ENCODE measurements at regions not wholly inside any gene's neighbourhood (a gene's known extent, or its start where the extent isn't known, plus 50 kb on each side); places are given as distances from the start of the nearest gene placed in this dataset.

- Histone ChIP-seq H3K27ac (ENCODE audit: low read depth, low read length) (no peak overlapping the region), H3K9me3 (ENCODE audit: insufficient read depth, low read depth, low read length) (no peaks in the 10 kb centered on the region), H3K9ac (ENCODE audit: low read depth, low read length) (no peak overlapping the region), H3K4me3 (ENCODE audit: low read length) (no peak overlapping the region), H3K36me3 (ENCODE audit: insufficient read depth, low read length) (no peaks in the 10 kb centered on the region), H3K27me3 (ENCODE audit: insufficient read depth, low read length) (no peaks in the 10 kb centered on the region), H3K4me1 (ENCODE audit: insufficient read depth, low read length) (peaks cover 4% of the 10 kb centered on the region; the same call in 1 of the 2 replicates)
- no CpG with 5 or more reads among the region's 2 CpGs for WGBS
These were observed 231.4 kb downstream of the BMP2 start for GRCh38 chr20:6998909-6999308.

- H3K9ac ChIP-seq (ENCODE audit: low read depth, low read length) = no peak overlapping the region
- H3K27me3 ChIP-seq (ENCODE audit: insufficient read depth, low read length) = no peaks in the 10 kb centered on the region
- no peaks in the 10 kb centered on the region for H3K36me3 ChIP-seq (ENCODE audit: insufficient read depth, low read length)
- H3K4me1 ChIP-seq (ENCODE audit: insufficient read depth, low read length) = peaks cover 4% of the 10 kb centered on the region; the same call in 1 of the 2 replicates
- H3K4me3 ChIP-seq (ENCODE audit: low read length) = no peak overlapping the region
- H3K27ac ChIP-seq (ENCODE audit: low read depth, low read length) = no peak overlapping the region
- WGBS = 90% methylated on average over 6 of the region's 6 CpGs
- H3K9me3 ChIP-seq (ENCODE audit: insufficient read depth, low read depth, low read length) = no peaks in the 10 kb centered on the region
These were observed 231.9 kb downstream of the BMP2 start for GRCh38 chr20:6999381-6999780.

GRCh38 chr20:7003598-7003997, 236.1 kb downstream of the BMP2 start:
- Histone ChIP-seq H3K27me3 (ENCODE audit: insufficient read depth, low read length) (no peaks in the 10 kb centered on the region), H3K9me3 (ENCODE audit: insufficient read depth, low read depth, low read length) (peaks cover 15% of the 10 kb centered on the region; the same call in 1 of the 2 replicates), H3K36me3 (ENCODE audit: insufficient read depth, low read length) (no peaks in the 10 kb centered on the region), H3K4me1 (ENCODE audit: insufficient read depth, low read length) (peaks cover 4% of the 10 kb centered on the region; the same call in 1 of the 2 replicates), H3K27ac (ENCODE audit: low read depth, low read length) (no peak overlapping the region), H3K9ac (ENCODE audit: low read depth, low read length) (no peak overlapping the region), H3K4me3 (ENCODE audit: low read length) (no peak overlapping the region)
- WGBS = 98% methylated on average over 1 of the region's 1 CpG

- 87% methylated on average over 3 of the region's 3 CpGs for WGBS
- Histone ChIP-seq H3K9ac (ENCODE audit: low read depth, low read length) (no peak overlapping the region), H3K27me3 (ENCODE audit: insufficient read depth, low read length) (no peaks in the 10 kb centered on the region), H3K4me1 (ENCODE audit: insufficient read depth, low read length) (peaks cover 3% of the 10 kb centered on the region; the same call in 1 of the 2 replicates), H3K36me3 (ENCODE audit: insufficient read depth, low read length) (no peaks in the 10 kb centered on the region), H3K27ac (ENCODE audit: low read depth, low read length) (no peak overlapping the region), H3K4me3 (ENCODE audit: low read length) (no peak overlapping the region), H3K9me3 (ENCODE audit: insufficient read depth, low read depth, low read length) (peaks cover 18% of the 10 kb centered on the region; the same call in 1 of the 2 replicates)
These were observed 237.3 kb downstream of the BMP2 start for GRCh38 chr20:7004801-7005200.

- no peaks in the 10 kb centered on the region for H3K4me1 ChIP-seq (ENCODE audit: insufficient read depth, low read length)
- no peak overlapping the region for H3K9ac ChIP-seq (ENCODE audit: low read depth, low read length)
- H3K27ac ChIP-seq (ENCODE audit: low read depth, low read length) = no peak overlapping the region
- H3K27me3 ChIP-seq (ENCODE audit: insufficient read depth, low read length) = no peaks in the 10 kb centered on the region
- WGBS = 98% methylated on average over 4 of the region's 5 CpGs
- H3K4me3 ChIP-seq (ENCODE audit: low read length) = no peak overlapping the region
- H3K9me3 ChIP-seq (ENCODE audit: insufficient read depth, low read depth, low read length) = peaks cover 18% of the 10 kb centered on the region; the same call in 1 of the 2 replicates
- H3K36me3 ChIP-seq (ENCODE audit: insufficient read depth, low read length) = no peaks in the 10 kb centered on the region
These were observed 243.0 kb downstream of the BMP2 start for GRCh38 chr20:7010527-7010926.

- Histone ChIP-seq H3K27me3 (ENCODE audit: insufficient read depth, low read length) (no peaks in the 10 kb centered on the region), H3K36me3 (ENCODE audit: insufficient read depth, low read length) (no peaks in the 10 kb centered on the region), H3K27ac (ENCODE audit: low read depth, low read length) (no peak overlapping the region), H3K9ac (ENCODE audit: low read depth, low read length) (no peak overlapping the region), H3K4me3 (ENCODE audit: low read length) (no peak overlapping the region), H3K9me3 (ENCODE audit: insufficient read depth, low read depth, low read length) (no peaks in the 10 kb centered on the region), H3K4me1 (ENCODE audit: insufficient read depth, low read length) (no peaks in the 10 kb centered on the region)
- 78% methylated on average over 1 of the region's 1 CpG for WGBS
These were observed 247.8 kb downstream of the BMP2 start for GRCh38 chr20:7015257-7015656.

GRCh38 chr20:7022597-7022996, 255.1 kb downstream of the BMP2 start:
- no peak overlapping the region for H3K4me3 ChIP-seq (ENCODE audit: low read length)
- no peaks in the 10 kb centered on the region for H3K4me1 ChIP-seq (ENCODE audit: insufficient read depth, low read length)
- no peak overlapping the region for H3K9ac ChIP-seq (ENCODE audit: low read depth, low read length)
- no peak overlapping the region for H3K27ac ChIP-seq (ENCODE audit: low read depth, low read length)
- H3K9me3 ChIP-seq (ENCODE audit: insufficient read depth, low read depth, low read length) = peaks cover 18% of the 10 kb centered on the region
- no peaks in the 10 kb centered on the region for H3K27me3 ChIP-seq (ENCODE audit: insufficient read depth, low read length)
- WGBS = 70% methylated on average over 1 of the region's 1 CpG
- no peaks in the 10 kb centered on the region for H3K36me3 ChIP-seq (ENCODE audit: insufficient read depth, low read length)

GRCh38 chr20:7025635-7026034, 258.1 kb downstream of the BMP2 start:
- 80% methylated on average over 2 of the region's 4 CpGs for WGBS
- Histone ChIP-seq H3K4me1 (ENCODE audit: insufficient read depth, low read length) (no peaks in the 10 kb centered on the region), H3K36me3 (ENCODE audit: insufficient read depth, low read length) (no peaks in the 10 kb centered on the region), H3K9me3 (ENCODE audit: insufficient read depth, low read depth, low read length) (peaks cover 18% of the 10 kb centered on the region), H3K4me3 (ENCODE audit: low read length) (no peak overlapping the region), H3K9ac (ENCODE audit: low read depth, low read length) (no peak overlapping the region), H3K27me3 (ENCODE audit: insufficient read depth, low read length) (no peaks in the 10 kb centered on the region), H3K27ac (ENCODE audit: low read depth, low read length) (no peak overlapping the region)

GRCh38 chr20:7029019-7029418, 261.5 kb downstream of the BMP2 start:
- no peaks in the 10 kb centered on the region for H3K4me1 ChIP-seq (ENCODE audit: insufficient read depth, low read length)
- no peaks in the 10 kb centered on the region for H3K36me3 ChIP-seq (ENCODE audit: insufficient read depth, low read length)
- 93% methylated on average over 4 of the region's 4 CpGs for WGBS
- H3K27ac ChIP-seq (ENCODE audit: low read depth, low read length) = no peak overlapping the region
- no peak overlapping the region for H3K9ac ChIP-seq (ENCODE audit: low read depth, low read length)
- H3K9me3 ChIP-seq (ENCODE audit: insufficient read depth, low read depth, low read length) = no peaks in the 10 kb centered on the region; the same call in 1 of the 2 replicates
- no peaks in the 10 kb centered on the region for H3K27me3 ChIP-seq (ENCODE audit: insufficient read depth, low read length)
- no peak overlapping the region for H3K4me3 ChIP-seq (ENCODE audit: low read length)

GRCh38 chr20:7031222-7031621, 263.7 kb downstream of the BMP2 start:
- WGBS = 41% methylated on average over 1 of the region's 1 CpG

GRCh38 chr20:7038029-7038428, 270.5 kb downstream of the BMP2 start:
- Histone ChIP-seq H3K27me3 (ENCODE audit: insufficient read depth, low read length) (no peaks in the 10 kb centered on the region), H3K9me3 (ENCODE audit: insufficient read depth, low read depth, low read length) (no peaks in the 10 kb centered on the region)
- 96% methylated on average over 2 of the region's 2 CpGs for WGBS

More at GRCh38 chr20:7031222-7031621, 263.7 kb downstream of the BMP2 start:
- Histone ChIP-seq H3K27ac (ENCODE audit: low read depth, low read length) (no peak overlapping the region), H3K4me3 (ENCODE audit: low read length) (no peak overlapping the region), H3K9ac (ENCODE audit: low read depth, low read length) (no peak overlapping the region), H3K9me3 (ENCODE audit: insufficient read depth, low read depth, low read length) (no peaks in the 10 kb centered on the region), H3K4me1 (ENCODE audit: insufficient read depth, low read length) (no peaks in the 10 kb centered on the region), H3K36me3 (ENCODE audit: insufficient read depth, low read length) (no peaks in the 10 kb centered on the region), H3K27me3 (ENCODE audit: insufficient read depth, low read length) (no peaks in the 10 kb centered on the region)

GRCh38 chr20:7057611-7058010, 290.1 kb downstream of the BMP2 start:
- Histone ChIP-seq H3K36me3 (ENCODE audit: insufficient read depth, low read length) (no peaks in the 10 kb centered on the region), H3K9me3 (ENCODE audit: insufficient read depth, low read depth, low read length) (no peaks in the 10 kb centered on the region), H3K27me3 (ENCODE audit: insufficient read depth, low read length) (no peaks in the 10 kb centered on the region), H3K4me3 (ENCODE audit: low read length) (no peak overlapping the region), H3K9ac (ENCODE audit: low read depth, low read length) (no peak overlapping the region), H3K4me1 (ENCODE audit: insufficient read depth, low read length) (peaks cover 6% of the 10 kb centered on the region), H3K27ac (ENCODE audit: low read depth, low read length) (no peak overlapping the region)
- WGBS = 96% methylated on average over 3 of the region's 3 CpGs

More at GRCh38 chr20:7038029-7038428, 270.5 kb downstream of the BMP2 start:
- no peak overlapping the region for H3K9ac ChIP-seq (ENCODE audit: low read depth, low read length)
- no peak overlapping the region for H3K4me3 ChIP-seq (ENCODE audit: low read length)
- H3K4me1 ChIP-seq (ENCODE audit: insufficient read depth, low read length) = no peaks in the 10 kb centered on the region
- no peak overlapping the region for H3K27ac ChIP-seq (ENCODE audit: low read depth, low read length)
- no peaks in the 10 kb centered on the region for H3K36me3 ChIP-seq (ENCODE audit: insufficient read depth, low read length)

Measured in HUES64 (cell line).